Fibroblast of lung (primary cell): ENCODE measurements at regions not wholly inside any gene's neighbourhood (a gene's known extent, or its start where the extent isn't known, plus 50 kb on each side); places are given as distances from the start of the nearest gene placed in this dataset.

Experiments used
- DNase-seq, 2 donors: peaks; one replicate each; pipeline versions ENCODE4 v3.0.0 to v3.0.0-alpha.2; 2010; ENCODE audit warnings: low read depth in 2 of 2
- H2AFZ ChIP-seq: 2 replicates; pipeline ENCODE4 v1.5.1; 2012; ENCODE audit warnings: low read length, control low read depth, inconsistent platforms
- H3K27ac ChIP-seq: 2 replicates; pipeline ENCODE4 v1.5.1; 2011; ENCODE audit warnings: low read length, control low read depth; ENCODE audit not compliant: insufficient read depth
- H3K27me3 ChIP-seq: 2 replicates; pipeline ENCODE4 v1.5.1; 2011; ENCODE audit warnings: mild to moderate bottlenecking, low read length; ENCODE audit not compliant: control insufficient read depth, insufficient read depth
- H3K36me3 ChIP-seq: 2 replicates; pipeline ENCODE4 v1.5.1; 2011; ENCODE audit warnings: low read length; ENCODE audit not compliant: control insufficient read depth, insufficient read depth
- H3K4me1 ChIP-seq: 2 replicates; pipeline ENCODE4 v1.5.1; 2011; ENCODE audit warnings: low read length; ENCODE audit not compliant: control insufficient read depth, insufficient read depth; ENCODE audit errors: extremely low read depth
- H3K4me2 ChIP-seq: 2 replicates; pipeline ENCODE4 v1.5.1; 2011; ENCODE audit warnings: low read length, control low read depth; ENCODE audit not compliant: insufficient read depth; ENCODE audit errors: extremely low read depth
- H3K4me3 ChIP-seq, 4 experiments: fragments of 200-600 bp in 1 of 4; sonication (generic) in 1 of 4; replicated peaks in 1 of 4; 2 replicates each; pipeline ENCODE4 v1.5.1; 2011 to 2016; ENCODE audit warnings: low read length in 4 of 4, low read depth in 3 of 4, mild to moderate bottlenecking in 3 of 4, control low read depth in 2 of 4, inconsistent platforms in 1 of 4, mixed read lengths in 1 of 4; ENCODE audit not compliant: insufficient read depth in 1 of 4; ENCODE audit errors: control extremely low read depth in 1 of 4
- H3K79me2 ChIP-seq: 2 replicates; pipeline ENCODE4 v1.5.1; 2012; ENCODE audit warnings: mild to moderate bottlenecking, low read length, inconsistent platforms; ENCODE audit not compliant: control insufficient read depth, insufficient read depth
- H3K9ac ChIP-seq: 2 replicates; pipeline ENCODE4 v1.5.1; 2011; ENCODE audit warnings: mild to moderate bottlenecking, low read length, control low read depth; ENCODE audit not compliant: insufficient read depth
- H3K9me3 ChIP-seq: 2 replicates; pipeline ENCODE4 v1.5.1; 2012; ENCODE audit warnings: low read depth, low read length; ENCODE audit not compliant: control insufficient read depth, insufficient read depth
- H4K20me1 ChIP-seq: 2 replicates; pipeline ENCODE4 v1.5.1; 2011; ENCODE audit warnings: low read length; ENCODE audit not compliant: control insufficient read depth, insufficient read depth; ENCODE audit errors: extremely low read depth
- CTCF ChIP-seq, 2 donors: IDR thresholded peaks in 1 of 2; conservative IDR thresholded peaks in 1 of 2; 1 replicate in 1 of 2; 2 replicates in 1 of 2; pipeline ENCODE4 v1.5.1; 2011 to 2012; ENCODE audit warnings: low read length in 2 of 2, control low read depth in 1 of 2, inconsistent platforms in 1 of 2, low read depth in 1 of 2, mild to moderate bottlenecking in 1 of 2
- EZH2 ChIP-seq: IDR thresholded peaks from 2 replicates; pipeline ENCODE4 v1.5.1; 2012; ENCODE audit warnings: low read length, control low read depth, mild to moderate bottlenecking; ENCODE audit errors: missing control alignments

GRCh38 chr22:46073683-46074504 lies 76.4 kb upstream of the PPARA start:
- Histone ChIP-seq H3K9ac (peak overlapping the region; percentile 87), H2AFZ (no peak overlapping the region), H3K4me2 (peak overlapping the region; percentile 97), H3K27me3 (no peaks in the 10 kb centered on the region), H3K79me2 (peaks cover 96% of the 10 kb centered on the region), H3K27ac (peak overlapping the region; percentile 97), H3K9me3 (no peaks in the 10 kb centered on the region), H3K4me1 (peaks cover 8% of the 10 kb centered on the region), H3K4me3 (peak overlapping the region; percentile 81 to 99 (median 91)), H3K36me3 (peaks cover 36% of the 10 kb centered on the region), H4K20me1 (no peaks in the 10 kb centered on the region)
- TF ChIP-seq CTCF (conservative IDR thresholded peaks at IDR 0.05 in 1 of 2, IDR thresholded peaks at IDR 0.05 in 1 of 2; ENCODE audit: low read depth in 1 of 2, low read length in 2 of 2) (no peak), EZH2 (no peak)
- DNase-seq = peak in 1 of 2 donors; percentile 27

GRCh38 chr22:46074771-46075551 lies 75.4 kb upstream of the PPARA start:
- Histone ChIP-seq H3K4me2 (peak overlapping the region; percentile 97), H4K20me1 (no peaks in the 10 kb centered on the region)
- DNase-seq = no peak

More at GRCh38 chr22:46074771-46075551, 75.4 kb upstream of the PPARA start:
- H3K9ac ChIP-seq = peak overlapping the region; percentile 87
- no peaks in the 10 kb centered on the region for H3K9me3 ChIP-seq
- H3K36me3 ChIP-seq = peaks cover 40% of the 10 kb centered on the region
- peak overlapping the region; percentile 81 to 99 (median 91) for H3K4me3 ChIP-seq
- peak overlapping the region; percentile 97 for H3K27ac ChIP-seq
- H3K27me3 ChIP-seq = no peaks in the 10 kb centered on the region
- peaks cover 96% of the 10 kb centered on the region for H3K79me2 ChIP-seq
- peaks cover 11% of the 10 kb centered on the region for H3K4me1 ChIP-seq
- TF ChIP-seq CTCF (conservative IDR thresholded peaks at IDR 0.05 in 1 of 2, IDR thresholded peaks at IDR 0.05 in 1 of 2; ENCODE audit: low read depth in 1 of 2, low read length in 2 of 2) (no peak), EZH2 (no peak)
- H2AFZ ChIP-seq = no peak overlapping the region
